ENCODE measurements at regions not wholly inside any gene's neighbourhood (a gene's known extent, or its start where the extent isn't known, plus 50 kb on each side); places are given as distances from the start of the nearest gene placed in this dataset.

DNA sequence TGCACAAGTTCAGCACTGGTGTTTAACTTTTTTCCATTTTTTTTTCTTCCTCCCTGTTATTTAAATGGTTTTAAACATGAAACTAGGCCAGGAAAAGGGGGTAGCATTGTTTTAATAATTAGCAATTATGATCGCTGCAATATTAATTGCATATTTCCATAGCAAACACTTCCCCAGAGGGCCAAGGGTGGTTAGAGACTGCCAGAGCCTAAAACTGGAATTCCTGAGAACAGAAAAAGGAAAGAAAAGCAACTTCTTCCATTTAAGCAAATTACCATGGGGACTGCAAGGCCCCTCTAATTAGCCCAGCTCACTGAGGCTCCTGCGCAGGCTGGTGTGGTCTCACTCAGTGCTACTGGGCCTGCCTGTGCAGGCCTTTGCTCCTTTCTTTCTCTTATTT lies 201.5 kb downstream of the SMAD2 start:
- no peak for TF ChIP-seq EP300 (IDR thresholded peaks at IDR 0.05)
- no peak for TF ChIP-seq POLR2A (IDR thresholded peaks at IDR 0.05)
- TF ChIP-seq, protein P1, sequence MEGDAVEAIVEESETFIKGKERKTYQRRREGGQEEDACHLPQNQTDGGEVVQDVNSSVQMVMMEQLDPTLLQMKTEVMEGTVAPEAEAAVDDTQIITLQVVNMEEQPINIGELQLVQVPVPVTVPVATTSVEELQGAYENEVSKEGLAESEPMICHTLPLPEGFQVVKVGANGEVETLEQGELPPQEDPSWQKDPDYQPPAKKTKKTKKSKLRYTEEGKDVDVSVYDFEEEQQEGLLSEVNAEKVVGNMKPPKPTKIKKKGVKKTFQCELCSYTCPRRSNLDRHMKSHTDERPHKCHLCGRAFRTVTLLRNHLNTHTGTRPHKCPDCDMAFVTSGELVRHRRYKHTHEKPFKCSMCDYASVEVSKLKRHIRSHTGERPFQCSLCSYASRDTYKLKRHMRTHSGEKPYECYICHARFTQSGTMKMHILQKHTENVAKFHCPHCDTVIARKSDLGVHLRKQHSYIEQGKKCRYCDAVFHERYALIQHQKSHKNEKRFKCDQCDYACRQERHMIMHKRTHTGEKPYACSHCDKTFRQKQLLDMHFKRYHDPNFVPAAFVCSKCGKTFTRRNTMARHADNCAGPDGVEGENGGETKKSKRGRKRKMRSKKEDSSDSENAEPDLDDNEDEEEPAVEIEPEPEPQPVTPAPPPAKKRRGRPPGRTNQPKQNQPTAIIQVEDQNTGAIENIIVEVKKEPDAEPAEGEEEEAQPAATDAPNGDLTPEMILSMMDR (IDR thresholded peaks at IDR 0.05) = no peak
- Histone ChIP-seq H3K27ac (no peak overlapping the region), H3K4me1 (no peaks in the 10 kb centered on the region), H3K9me3 (no peaks in the 10 kb centered on the region), H3K4me3 (no peak overlapping the region), H3K36me3 (no peaks in the 10 kb centered on the region), H3K27me3 (no peaks in the 10 kb centered on the region)
- DNase-seq (ENCODE audit: low spot score in 2 of 2) = no peak
- WGBS, 2 donors = 64 to 79% methylated on average over 2 of the region's 2 CpGs

DNA sequence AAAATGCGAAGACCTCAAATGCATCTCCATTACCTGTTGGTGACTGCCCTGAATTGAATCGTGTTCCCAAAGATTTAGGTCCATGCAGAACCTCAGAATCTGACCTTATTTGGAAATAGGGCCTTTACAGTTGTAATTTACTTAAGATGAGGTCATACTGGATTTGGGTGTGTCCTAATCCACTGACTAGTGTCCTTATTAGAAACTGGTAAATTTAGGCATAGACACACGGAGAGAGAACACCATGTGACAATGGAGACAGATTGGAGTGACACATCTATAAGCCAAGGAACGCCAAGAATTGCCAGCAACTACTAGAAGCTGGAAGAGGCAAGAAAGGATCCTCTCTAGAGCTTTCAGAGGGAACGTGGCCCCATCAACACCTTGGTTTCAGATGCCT lies 203.1 kb downstream of the SMAD2 start:
- no peaks in the 10 kb centered on the region for H3K36me3 ChIP-seq
- H3K4me1 ChIP-seq = no peaks in the 10 kb centered on the region
- no peaks in the 10 kb centered on the region for H3K9me3 ChIP-seq
- no peak overlapping the region for H3K4me3 ChIP-seq
- TF ChIP-seq, protein P1 (IDR thresholded peaks at IDR 0.05) = no peak
- no peak for TF ChIP-seq POLR2A (IDR thresholded peaks at IDR 0.05)
- no peak for TF ChIP-seq EP300 (IDR thresholded peaks at IDR 0.05)
- H3K27me3 ChIP-seq = no peaks in the 10 kb centered on the region
- WGBS, 2 donors = 78 to 89% methylated on average over 5 of the region's 5 CpGs
- DNase-seq (ENCODE audit: low spot score in 2 of 2) = no peak
- no peak overlapping the region for H3K27ac ChIP-seq

DNA sequence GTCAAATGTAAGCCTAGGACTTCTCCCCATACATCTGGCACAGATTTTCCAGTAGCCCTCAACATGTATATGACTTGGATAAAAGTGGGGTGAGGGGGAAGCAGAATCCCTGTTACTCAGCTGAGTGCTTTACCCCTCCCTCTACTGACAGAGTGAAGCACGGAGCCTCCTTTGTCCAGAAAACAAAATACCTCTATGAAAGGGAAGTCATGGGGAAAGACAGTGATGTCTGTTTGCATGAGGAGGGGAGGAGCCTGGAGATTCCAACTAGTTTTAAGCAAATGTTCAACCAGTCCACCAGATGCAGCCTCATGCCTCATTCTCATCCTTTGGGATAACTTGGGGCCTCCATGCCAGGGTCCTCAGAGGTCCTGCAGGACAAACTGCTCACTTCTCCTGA lies 203.9 kb downstream of the SMAD2 start:
- no peak for DNase-seq (ENCODE audit: low spot score in 2 of 2)
- H3K4me1 ChIP-seq = no peaks in the 10 kb centered on the region
- no peaks in the 10 kb centered on the region for H3K27me3 ChIP-seq
- H3K27ac ChIP-seq = no peak overlapping the region
- TF ChIP-seq EP300 (IDR thresholded peaks at IDR 0.05) (no peak), POLR2A (IDR thresholded peaks at IDR 0.05) (no peak)
- TF ChIP-seq, protein P1 (IDR thresholded peaks at IDR 0.05) = no peak
- no peaks in the 10 kb centered on the region for H3K36me3 ChIP-seq
- no peaks in the 10 kb centered on the region for H3K9me3 ChIP-seq
- H3K4me3 ChIP-seq = no peak overlapping the region
- WGBS, 2 donors = 0 to 33% methylated on average over 1 of the region's 1 CpG

DNA sequence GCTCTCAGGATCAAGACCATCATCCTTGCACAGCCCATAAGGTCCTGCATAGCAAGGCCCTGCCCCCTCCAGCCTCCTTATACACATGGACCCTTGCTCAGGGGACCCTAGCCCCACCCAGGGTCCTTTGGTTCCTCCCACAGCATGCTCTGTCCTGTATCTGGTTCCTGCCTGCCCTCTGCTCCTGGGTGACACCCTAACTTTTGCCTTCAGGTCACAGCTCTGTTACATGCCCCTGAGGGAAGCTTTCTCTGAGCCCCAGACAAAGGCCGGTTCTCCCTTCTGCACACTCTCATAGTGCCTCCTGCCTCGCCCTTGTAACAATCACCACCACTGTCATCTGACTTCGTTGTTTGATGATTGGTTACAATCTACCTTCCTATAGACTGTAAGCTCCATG lies 204.8 kb downstream of the SMAD2 start:
- 93% methylated on average over 3 of the region's 3 CpGs for WGBS, 2 donors
- H3K27ac ChIP-seq = no peak overlapping the region

DNA sequence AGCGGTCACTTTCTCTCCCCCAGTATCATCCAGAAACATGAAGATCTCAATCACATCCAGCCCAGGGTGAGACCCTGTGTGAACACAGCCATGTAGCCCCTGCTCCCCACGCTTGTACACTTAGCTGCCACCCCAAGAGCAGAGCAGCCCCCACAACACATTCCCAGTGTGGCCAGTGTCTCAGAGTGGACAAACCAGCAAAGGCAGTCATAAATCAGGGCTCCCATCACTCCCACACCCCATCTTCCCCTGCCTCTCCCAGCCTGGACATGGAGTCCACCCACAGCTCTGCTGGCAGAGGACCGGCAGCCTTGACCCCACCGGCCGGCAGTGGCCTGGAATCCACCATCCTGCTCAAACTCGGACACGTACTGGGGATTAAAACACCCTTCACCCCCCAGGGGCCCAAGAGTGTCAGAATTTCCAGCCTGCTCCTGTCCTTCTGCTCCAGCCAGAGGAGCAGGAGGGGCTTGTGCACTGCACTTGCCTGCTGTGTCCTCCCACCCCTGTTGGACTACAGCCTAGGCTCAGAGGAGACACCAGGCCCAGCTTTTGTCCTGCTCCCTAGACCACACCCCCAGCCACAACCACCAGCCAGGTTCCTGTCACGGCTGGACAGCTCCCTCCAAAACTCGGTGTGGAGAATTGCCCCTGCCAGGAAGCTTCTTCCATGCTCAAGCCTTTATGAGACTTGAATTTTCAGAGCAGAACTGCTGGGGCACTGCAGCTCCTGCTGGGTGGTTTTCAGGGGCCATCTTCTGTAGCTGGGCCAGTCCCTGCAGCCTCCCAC lies 206.1 kb downstream of the SMAD2 start:
- Histone ChIP-seq H3K9me3 (no peaks in the 10 kb centered on the region), H3K27ac (no peak overlapping the region), H3K27me3 (no peaks in the 10 kb centered on the region), H3K36me3 (no peaks in the 10 kb centered on the region), H3K4me3 (no peak overlapping the region), H3K4me1 (no peaks in the 10 kb centered on the region)
- TF ChIP-seq EP300 (IDR thresholded peaks at IDR 0.05) (no peak), POLR2A (IDR thresholded peaks at IDR 0.05) (no peak)
- TF ChIP-seq, protein P1 (IDR thresholded peaks at IDR 0.05) = no peak
- DNase-seq (ENCODE audit: low spot score in 2 of 2) = no peak
- WGBS, 2 donors = 41 to 58% methylated on average over 9 of the region's 9 CpGs

More for the DNA sequence above, 204.8 kb downstream of the SMAD2 start:
- no peaks in the 10 kb centered on the region for H3K36me3 ChIP-seq
- no peak overlapping the region for H3K4me3 ChIP-seq
- DNase-seq (ENCODE audit: low spot score in 2 of 2) = no peak
- no peak for TF ChIP-seq EP300 (IDR thresholded peaks at IDR 0.05)
- TF ChIP-seq POLR2A (IDR thresholded peaks at IDR 0.05) = no peak
- H3K9me3 ChIP-seq = no peaks in the 10 kb centered on the region
- H3K4me1 ChIP-seq = no peaks in the 10 kb centered on the region
- no peaks in the 10 kb centered on the region for H3K27me3 ChIP-seq

Data from tibial nerve (tissue), 4 donors.